Omental fat pad (tissue), 3 donors: ENCODE measurements at regions not wholly inside any gene's neighbourhood (a gene's known extent, or its start where the extent isn't known, plus 50 kb on each side); places are given as distances from the start of the nearest gene placed in this dataset.

Experiments
- ATAC-seq: fragments of 150-250 bp; one replicate; pipeline ENCODE4 v1.9.1; 2016; ENCODE audit warnings: mild to moderate bottlenecking, moderate library complexity; ENCODE audit not compliant: low FRiP score
- DNase-seq: peaks from one replicate; pipeline ENCODE4 v3.0.0-alpha.2; 2019; ENCODE audit warnings: low spot score
- TF ChIP-seq, protein P1 (sequence below), 3 donors: fragments of 450-650 bp; IDR thresholded peaks; one replicate each; pipeline ENCODE4 v1.5.1; 2016 to 2017; ENCODE audit warnings: antibody characterized with exemption in 3 of 3, mild to moderate bottlenecking in 3 of 3, moderate library complexity in 2 of 3

DNA sequence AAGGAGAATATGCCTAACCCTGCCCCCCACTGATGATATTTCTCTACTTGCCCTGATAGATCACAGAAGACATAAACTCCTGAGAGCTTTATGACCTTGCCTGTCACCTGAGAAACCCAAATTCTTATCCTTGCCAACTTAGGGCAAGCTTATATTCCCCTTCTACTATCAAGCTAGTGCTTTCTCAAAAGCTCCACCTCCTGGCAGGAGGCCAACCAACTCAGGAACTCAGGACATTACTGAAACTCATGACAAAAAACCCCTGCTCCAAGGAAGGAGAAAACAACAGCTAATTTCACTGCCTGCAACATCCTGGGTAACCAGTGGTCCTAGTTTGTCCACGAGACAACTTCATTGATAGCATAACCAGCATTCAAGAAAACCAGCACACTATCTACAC is 60.9 kb upstream of the FSCB start:
- TF ChIP-seq, protein P1, sequence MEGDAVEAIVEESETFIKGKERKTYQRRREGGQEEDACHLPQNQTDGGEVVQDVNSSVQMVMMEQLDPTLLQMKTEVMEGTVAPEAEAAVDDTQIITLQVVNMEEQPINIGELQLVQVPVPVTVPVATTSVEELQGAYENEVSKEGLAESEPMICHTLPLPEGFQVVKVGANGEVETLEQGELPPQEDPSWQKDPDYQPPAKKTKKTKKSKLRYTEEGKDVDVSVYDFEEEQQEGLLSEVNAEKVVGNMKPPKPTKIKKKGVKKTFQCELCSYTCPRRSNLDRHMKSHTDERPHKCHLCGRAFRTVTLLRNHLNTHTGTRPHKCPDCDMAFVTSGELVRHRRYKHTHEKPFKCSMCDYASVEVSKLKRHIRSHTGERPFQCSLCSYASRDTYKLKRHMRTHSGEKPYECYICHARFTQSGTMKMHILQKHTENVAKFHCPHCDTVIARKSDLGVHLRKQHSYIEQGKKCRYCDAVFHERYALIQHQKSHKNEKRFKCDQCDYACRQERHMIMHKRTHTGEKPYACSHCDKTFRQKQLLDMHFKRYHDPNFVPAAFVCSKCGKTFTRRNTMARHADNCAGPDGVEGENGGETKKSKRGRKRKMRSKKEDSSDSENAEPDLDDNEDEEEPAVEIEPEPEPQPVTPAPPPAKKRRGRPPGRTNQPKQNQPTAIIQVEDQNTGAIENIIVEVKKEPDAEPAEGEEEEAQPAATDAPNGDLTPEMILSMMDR (IDR thresholded peaks at IDR 0.05): no peak
- no peak for DNase-seq
- ATAC-seq: no peak

DNA sequence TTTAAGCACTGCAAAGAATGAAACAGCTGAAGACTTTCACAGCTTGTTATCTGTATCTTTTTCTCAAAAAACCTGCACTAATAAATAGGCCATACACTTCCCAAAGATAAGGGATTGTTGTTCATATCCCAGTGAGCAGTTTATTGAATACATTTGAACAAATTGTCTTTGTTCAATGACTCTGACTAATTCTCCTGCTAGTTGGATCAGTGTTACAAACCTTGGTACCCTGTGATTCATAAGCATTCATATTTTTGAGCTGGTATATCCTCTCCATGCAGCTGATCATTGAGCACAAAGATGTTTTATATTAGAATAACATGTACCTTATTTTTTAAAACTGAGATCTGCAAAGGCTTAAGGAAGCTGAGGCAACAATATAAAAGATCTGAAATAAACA is 58.9 kb upstream of the FSCB start:
- ATAC-seq (no peak), DNase-seq (no peak)
- TF ChIP-seq, protein P1 (IDR thresholded peaks at IDR 0.05): no peak

DNA sequence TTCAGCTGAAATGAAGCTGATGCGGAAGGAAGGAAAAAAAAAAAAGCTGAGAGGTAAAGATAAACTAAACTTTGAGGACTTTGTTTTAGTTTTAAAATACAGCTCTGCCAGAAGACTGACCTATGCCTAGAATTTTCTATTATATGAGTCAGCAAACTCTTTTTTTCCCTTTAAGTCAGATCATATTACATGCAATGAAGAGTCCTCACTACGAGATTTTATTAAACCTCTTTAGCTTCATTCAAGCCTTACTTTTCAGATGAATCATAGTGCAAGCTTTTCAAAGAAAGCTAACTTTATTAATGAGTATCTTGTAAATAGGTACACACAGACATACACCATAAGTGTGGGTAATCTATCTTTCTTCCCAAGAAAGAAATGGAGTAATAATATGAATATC is 57.8 kb upstream of the FSCB start:
- DNase-seq: no peak
- TF ChIP-seq, protein P1 (IDR thresholded peaks at IDR 0.05): no peak
- ATAC-seq: peak; percentile 57
